GM12892 (cell line): ENCODE measurements at regions not wholly inside any gene's neighbourhood (a gene's known extent, or its start where the extent isn't known, plus 50 kb on each side); places are given as distances from the start of the nearest gene placed in this dataset.

Experiments
- POLR2A ChIP-seq: IDR thresholded peaks from 2 replicates; pipeline ENCODE4 v1.6.1; 2011; ENCODE audit warnings: low read depth, low read length, control low read depth
- POLR2AphosphoS5 ChIP-seq: IDR thresholded peaks from 2 replicates; pipeline ENCODE4 v1.6.1; 2011; ENCODE audit warnings: low read depth, low read length, control low read depth

DNA sequence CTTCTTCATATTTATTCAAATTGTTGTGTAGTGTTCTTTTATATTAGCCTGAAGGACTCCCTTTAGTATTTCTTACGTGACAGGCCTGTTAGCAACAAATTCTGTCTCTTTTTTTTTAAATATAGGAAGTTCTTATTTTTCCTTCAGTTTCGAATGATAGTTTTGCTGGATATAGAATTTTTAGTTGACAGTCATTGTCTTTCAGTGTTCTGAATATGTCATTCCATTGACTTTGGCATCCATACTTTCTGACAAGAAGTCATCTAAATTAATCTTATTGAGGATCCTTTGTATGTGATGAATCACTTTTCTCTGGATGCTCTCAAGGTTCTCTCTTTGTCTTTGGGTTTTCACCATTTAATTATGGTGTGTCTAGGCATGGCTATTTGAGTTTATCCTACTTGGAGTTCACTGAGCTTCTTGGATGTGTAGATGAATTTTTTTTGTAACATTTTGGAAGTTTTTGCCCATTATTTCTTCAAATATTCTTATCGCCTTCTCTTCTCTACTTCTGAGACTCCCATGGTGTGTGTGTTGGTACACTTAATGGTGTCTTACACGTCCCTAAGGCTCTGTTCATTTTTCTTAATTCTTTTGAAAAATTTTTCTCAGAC is 82.5 kb upstream of the GTSF1L start:
- TF ChIP-seq POLR2A (no peak), POLR2AphosphoS5 (no peak)
